ENCODE measurements at regions not wholly inside any gene's neighbourhood (a gene's known extent, or its start where the extent isn't known, plus 50 kb on each side); places are given as distances from the start of the nearest gene placed in this dataset.

DNA sequence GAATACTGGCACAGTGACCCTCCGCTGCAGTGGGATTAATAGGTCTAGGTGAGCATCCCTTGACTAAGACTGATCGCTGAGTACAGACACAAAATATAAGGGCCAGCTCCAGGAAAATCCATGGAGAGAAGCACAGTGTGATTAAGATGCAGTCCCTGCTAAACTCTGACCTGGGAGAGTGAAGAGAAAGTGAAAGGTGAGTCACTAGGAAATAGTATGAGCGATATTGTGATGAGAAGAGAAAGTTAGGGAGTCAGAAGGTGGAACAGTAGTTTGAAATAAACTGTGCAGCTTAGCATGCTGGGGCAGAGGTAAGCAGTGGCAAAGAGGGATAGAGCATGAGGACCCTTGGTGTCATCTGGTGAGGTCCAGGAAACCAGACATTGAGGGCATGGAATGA, 278.6 kb upstream of the MAP3K7 start:
- TF ChIP-seq, protein P1, sequence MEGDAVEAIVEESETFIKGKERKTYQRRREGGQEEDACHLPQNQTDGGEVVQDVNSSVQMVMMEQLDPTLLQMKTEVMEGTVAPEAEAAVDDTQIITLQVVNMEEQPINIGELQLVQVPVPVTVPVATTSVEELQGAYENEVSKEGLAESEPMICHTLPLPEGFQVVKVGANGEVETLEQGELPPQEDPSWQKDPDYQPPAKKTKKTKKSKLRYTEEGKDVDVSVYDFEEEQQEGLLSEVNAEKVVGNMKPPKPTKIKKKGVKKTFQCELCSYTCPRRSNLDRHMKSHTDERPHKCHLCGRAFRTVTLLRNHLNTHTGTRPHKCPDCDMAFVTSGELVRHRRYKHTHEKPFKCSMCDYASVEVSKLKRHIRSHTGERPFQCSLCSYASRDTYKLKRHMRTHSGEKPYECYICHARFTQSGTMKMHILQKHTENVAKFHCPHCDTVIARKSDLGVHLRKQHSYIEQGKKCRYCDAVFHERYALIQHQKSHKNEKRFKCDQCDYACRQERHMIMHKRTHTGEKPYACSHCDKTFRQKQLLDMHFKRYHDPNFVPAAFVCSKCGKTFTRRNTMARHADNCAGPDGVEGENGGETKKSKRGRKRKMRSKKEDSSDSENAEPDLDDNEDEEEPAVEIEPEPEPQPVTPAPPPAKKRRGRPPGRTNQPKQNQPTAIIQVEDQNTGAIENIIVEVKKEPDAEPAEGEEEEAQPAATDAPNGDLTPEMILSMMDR (IDR thresholded peaks at IDR 0.05), result no peak

DNA sequence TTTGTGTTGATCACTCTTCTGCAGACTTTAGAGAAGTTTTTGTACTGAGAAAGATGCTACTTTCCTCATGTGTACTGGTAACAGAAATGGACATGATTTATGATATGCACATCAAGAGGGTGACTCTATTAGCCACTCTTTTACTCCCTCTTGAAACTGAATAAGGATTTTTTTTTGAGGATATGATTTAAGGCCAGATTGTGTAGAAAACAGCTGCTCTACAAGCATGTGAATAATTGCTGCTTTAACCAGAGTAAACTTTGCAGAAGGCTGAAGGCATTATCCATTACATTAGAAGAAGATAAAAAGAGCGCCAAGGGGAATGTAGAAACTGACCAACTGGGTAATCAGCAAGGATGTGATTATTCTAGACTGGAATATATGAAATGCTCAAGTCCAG, 276.2 kb upstream of the MAP3K7 start:
- TF ChIP-seq, protein P1 (IDR thresholded peaks at IDR 0.05), result no peak
- 81 to 84% methylated on average over 1 of the region's 1 CpG for WGBS, 2 donors
- intact Hi-C loops (cut with DNase I), result no loop called here
- Histone ChIP-seq H3K4me3 (no peak overlapping the region), H3K9me3 (no peaks in the 10 kb centered on the region), H3K4me1 (no peaks in the 10 kb centered on the region), H3K36me3 (no peaks in the 10 kb centered on the region), H3K27me3 (no peaks in the 10 kb centered on the region), H3K27ac (no peak overlapping the region)
- FAIRE-seq (no peak), DNase-seq (no peak), ATAC-seq (no peak)

More for the DNA sequence above, 278.6 kb upstream of the MAP3K7 start:
- Histone ChIP-seq H3K27ac (no peak overlapping the region), H3K4me1 (no peaks in the 10 kb centered on the region), H3K4me3 (no peak overlapping the region), H3K9me3 (no peaks in the 10 kb centered on the region), H3K27me3 (no peaks in the 10 kb centered on the region), H3K36me3 (no peaks in the 10 kb centered on the region)
- FAIRE-seq, result no peak
- WGBS, 2 donors, result 83 to 88% methylated on average over 3 of the region's 3 CpGs
- intact Hi-C loops (cut with DNase I), result no loop called here
- no peak for ATAC-seq
- no peak for DNase-seq

DNA sequence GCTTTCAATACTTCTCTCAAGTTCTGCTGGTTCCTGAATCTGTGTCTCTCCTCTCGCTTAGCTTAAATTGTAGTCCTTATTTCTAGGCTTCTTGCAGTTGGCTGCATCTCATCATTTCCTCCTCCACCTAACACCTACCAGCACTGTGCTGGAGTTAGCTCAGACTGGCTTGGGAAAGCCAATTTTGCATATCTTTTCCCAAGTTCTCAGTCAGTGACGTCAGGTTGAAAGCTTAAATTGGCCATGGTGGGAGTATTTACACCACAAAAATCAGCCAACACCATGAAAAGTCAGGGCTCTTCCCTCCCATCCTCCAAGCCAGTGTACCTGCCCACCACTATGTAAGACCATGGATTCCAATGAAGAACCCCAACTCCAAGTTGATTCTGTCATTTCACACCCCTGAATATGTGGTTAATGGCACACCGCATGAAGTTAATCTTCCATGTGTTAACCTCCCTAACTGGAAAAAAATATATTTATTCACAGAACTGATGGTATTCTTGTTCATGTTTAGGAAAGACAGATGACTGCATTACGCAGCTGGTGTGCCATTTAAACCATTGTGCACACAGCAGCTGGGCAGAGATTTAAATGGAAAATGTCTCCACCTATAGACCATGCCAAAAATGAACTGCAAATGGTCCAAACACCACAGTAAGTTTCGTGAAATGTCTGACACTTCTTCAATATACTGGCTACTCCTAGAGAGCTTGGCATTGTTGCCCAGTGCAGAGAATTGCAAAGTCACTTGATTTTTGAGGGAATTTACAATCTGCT, 274.1 kb upstream of the MAP3K7 start:
- intact Hi-C loops (cut with DNase I), result no loop called here
- DNase-seq (no peak), FAIRE-seq (no peak), ATAC-seq (peak in 3 of 4 donors; percentile 30 to 58 (median 41))
- Histone ChIP-seq H3K4me3 (no peak overlapping the region), H3K36me3 (no peaks in the 10 kb centered on the region), H3K9me3 (no peaks in the 10 kb centered on the region), H3K4me1 (no peaks in the 10 kb centered on the region), H3K27me3 (no peaks in the 10 kb centered on the region), H3K27ac (no peak overlapping the region)
- WGBS, 2 donors, result 75 to 81% methylated on average over 5 of the region's 5 CpGs
- TF ChIP-seq, protein P1 (IDR thresholded peaks at IDR 0.05), result no peak

DNA sequence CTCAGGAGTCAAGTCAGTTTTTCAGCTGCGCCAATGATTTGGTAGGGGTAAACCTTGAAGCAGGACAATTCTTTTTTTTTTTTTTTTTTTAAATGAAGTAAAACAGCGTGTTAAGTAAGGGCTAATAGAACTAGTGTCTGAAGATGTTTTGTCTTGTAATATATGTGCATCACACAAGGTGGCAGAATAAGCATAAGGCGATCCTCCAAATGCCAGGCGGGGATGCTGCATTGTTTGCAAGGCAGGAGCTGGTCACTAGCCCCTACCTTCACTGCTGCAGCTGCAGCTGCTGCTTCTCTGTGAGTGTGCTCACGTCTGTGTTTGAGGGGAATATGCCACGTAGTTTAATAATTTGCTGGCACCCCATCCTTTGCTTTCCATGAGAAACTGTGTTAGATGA, 272.7 kb upstream of the MAP3K7 start:
- Histone ChIP-seq H3K4me3 (no peak overlapping the region), H3K36me3 (no peaks in the 10 kb centered on the region), H3K4me1 (no peaks in the 10 kb centered on the region), H3K9me3 (no peaks in the 10 kb centered on the region), H3K27me3 (no peaks in the 10 kb centered on the region), H3K27ac (no peak overlapping the region)
- FAIRE-seq (no peak), DNase-seq (no peak), ATAC-seq (no peak)
- WGBS, 2 donors, result 50 to 52% methylated on average over 6 of the region's 6 CpGs
- TF ChIP-seq, protein P1 (IDR thresholded peaks at IDR 0.05), result no peak
- intact Hi-C loops (cut with DNase I), result no loop called here

DNA sequence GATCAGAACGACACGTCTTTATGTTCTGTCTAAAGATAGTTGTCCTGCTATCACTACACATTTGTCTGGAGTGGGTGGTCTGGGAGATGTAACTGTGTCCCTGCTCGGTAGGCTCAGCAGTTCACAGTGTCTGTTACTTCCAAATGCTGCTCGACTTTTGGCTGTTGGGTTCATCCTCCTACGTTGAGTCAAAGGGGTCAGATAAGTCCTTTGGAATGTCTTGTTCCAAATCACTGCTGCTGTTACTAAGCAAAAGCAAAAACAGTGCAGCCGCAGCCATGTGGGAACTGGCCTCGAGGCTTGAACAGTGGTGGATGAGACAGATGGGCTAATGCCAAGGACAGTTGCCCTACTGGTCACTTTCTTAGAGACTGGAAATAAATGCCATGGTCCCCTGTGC, 272.2 kb upstream of the MAP3K7 start:
- intact Hi-C loops (cut with DNase I), result no loop called here
- Histone ChIP-seq H3K9me3 (no peaks in the 10 kb centered on the region), H3K27ac (no peak overlapping the region), H3K36me3 (no peaks in the 10 kb centered on the region), H3K27me3 (no peaks in the 10 kb centered on the region), H3K4me3 (no peak overlapping the region), H3K4me1 (no peaks in the 10 kb centered on the region)
- 51 to 60% methylated on average over 7 of the region's 7 CpGs for WGBS, 2 donors
- FAIRE-seq, result no peak
- DNase-seq, result no peak
- TF ChIP-seq, protein P1 (IDR thresholded peaks at IDR 0.05), result no peak
- no peak for ATAC-seq
